ENCODE measurements at regions not wholly inside any gene's neighbourhood (a gene's known extent, or its start where the extent isn't known, plus 50 kb on each side); places are given as distances from the start of the nearest gene placed in this dataset.

DNA sequence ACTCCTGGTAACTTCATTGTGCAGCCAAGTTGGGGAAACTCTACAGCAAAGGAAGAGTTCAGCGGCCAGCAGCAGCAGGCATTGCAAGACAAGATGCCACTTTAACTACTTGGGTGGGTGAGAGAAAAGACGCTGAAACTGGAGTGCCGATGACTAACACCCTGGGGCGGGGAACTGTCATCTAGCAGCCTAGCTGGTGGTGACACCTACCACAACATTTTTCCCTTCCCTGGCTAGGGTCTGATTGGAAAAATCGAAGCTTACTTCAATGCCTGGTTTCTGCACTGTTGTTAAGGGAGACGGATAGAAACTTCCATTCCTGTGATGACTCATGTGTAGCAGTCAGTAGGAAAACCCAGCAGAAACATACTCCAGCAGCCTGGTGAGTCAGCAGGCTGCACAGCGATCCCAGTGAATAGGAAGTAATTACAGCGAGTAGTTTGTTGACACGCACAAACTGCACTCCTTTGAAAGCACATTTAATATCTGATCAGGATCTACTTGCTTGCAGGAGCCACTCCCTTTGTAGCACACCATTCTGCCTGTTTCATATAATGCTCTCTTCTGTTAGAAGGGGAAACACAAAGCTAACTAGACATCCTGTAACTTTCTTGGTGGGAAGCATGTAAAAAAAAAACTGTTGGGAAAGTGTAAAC is 62.1 kb upstream of the MAPRE2 start:
- DNase-seq: peak; percentile 77

DNA sequence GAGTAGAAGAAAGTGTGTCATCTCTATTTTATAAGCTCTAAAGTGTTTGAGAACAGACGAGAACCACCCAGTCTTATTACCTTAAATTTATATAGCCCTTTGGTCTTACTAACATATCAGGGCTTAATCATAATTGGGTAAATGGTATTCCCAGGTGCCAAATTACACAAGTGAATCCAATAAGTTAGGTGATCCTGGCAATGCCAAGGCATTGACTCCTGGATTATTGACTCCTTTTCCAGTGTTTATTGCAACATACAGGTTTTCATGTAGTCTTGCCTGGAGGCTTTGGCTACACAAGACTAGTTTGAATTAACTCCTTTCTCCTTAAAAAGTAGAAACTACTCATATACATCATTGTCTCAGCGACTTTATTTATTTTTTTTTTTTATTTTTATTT is 59.7 kb upstream of the MAPRE2 start:
- DNase-seq: no peak

DNA sequence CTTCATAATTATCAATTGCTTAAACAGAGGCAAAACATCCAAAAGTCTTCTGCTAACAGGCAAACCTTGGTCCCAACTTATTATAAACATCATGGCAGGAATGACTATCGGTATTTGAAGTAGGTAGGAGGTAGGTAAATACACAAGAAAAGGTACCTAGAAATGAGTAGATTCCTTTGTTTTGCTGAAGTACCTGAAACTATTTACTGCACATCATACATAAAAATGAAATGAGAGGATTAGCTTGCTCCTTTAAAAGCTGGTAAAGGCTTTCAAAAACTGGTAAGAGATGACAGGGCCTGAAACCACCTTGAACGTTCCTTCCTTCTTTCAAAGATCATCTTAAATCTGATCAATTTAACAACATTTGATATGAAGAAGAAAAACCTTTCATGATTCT is 55.2 kb upstream of the MAPRE2 start:
- DNase-seq: no peak

DNA sequence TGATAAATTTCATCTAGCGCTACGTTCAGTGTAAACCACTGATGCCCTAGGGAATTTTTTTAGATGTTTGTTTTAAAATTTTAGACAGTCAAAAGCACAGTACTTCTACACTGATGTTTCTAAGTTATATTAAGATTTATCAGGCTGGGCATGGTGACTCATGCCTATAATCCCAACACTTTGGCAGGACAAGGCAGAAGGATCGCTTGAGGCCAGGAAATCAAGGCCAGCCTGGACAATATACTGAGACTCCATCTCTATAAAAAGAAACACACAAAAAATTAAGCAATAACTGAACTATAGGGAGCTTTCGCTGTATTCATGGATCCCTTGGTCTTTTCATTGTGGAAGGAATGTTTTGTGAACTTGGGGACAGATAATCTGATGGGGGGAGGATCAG is 50.6 kb upstream of the MAPRE2 start:
- no peak for DNase-seq

DNA sequence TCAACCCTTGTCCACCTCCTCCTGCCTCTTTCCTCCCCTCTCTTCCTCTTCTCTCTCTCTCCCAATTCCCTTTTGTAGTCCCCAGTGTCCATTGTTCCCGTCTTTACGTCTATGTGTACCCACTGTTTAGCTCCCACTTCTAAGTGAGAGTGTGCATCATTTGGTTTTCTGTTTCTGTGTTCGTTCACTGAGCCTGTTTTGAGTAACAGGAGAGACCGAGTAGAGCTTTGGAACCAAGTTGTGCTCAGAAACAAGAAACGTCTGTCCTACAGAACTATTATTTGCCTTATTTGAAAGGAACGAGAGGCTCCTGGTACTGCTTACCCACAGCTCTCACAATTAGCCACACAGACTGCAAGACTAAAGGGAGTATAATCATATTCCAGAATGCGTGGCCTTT is 50.1 kb upstream of the MAPRE2 start:
- no peak for DNase-seq
